NOMO-1 treated with DMSO at 0.1 percent for 48 hours (cell line): ENCODE measurements at regions not wholly inside any gene's neighbourhood (a gene's known extent, or its start where the extent isn't known, plus 50 kb on each side); places are given as distances from the start of the nearest gene placed in this dataset.
A peak's percentile ranks its signal among the peaks of the same experiment; 100 is the strongest.
"Not testable (repeated sequence)": the region's sequence is repeated elsewhere in the genome, so short reads cannot be mapped to it uniquely, and the experiment has no call there.

Source experiments
- DNase-seq: peaks from one replicate; lab custom pipeline; 2025; ENCODE audit not compliant: unreplicated experiment; lab: John Stamatoyannopoulos, UW

DNA sequence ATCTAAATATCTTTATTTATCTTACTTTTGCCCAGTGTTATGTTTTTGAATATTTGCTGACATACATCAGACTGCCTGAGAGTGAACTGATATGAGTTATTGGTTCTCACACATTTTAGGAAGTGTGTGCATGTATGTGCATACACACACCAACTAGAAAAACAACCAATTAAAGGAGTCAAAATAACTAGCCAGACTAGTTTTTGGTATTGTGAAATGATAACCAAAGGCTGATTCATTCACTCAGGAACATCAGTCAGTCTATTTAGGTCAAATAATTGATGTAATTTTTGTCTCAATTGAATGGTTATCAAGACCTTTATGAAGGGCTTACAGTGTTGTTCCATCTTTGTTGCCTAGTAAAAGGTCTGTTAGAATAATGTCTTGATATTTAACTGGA, 369.3 kb upstream of the VRK2 start:
- DNase-seq: no peak

DNA sequence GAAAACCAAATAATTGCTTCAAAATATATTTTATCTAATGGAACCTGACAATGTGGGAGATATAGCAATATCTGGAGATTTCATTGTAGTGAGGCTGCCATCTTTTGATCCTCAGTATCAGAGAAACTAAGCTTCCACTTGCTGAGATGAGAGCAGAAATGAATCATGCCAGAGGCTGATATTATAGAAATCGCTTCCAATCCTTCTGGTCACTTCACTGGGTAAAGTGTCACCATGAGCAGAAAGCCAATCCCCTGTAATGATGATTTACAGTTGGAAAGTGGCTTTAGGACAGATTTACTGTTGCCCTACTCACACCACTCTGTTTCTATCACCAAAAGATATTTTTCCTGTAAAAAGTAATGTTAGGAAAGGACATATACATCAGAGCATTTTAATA, 365.0 kb upstream of the VRK2 start:
- no peak for DNase-seq

DNA sequence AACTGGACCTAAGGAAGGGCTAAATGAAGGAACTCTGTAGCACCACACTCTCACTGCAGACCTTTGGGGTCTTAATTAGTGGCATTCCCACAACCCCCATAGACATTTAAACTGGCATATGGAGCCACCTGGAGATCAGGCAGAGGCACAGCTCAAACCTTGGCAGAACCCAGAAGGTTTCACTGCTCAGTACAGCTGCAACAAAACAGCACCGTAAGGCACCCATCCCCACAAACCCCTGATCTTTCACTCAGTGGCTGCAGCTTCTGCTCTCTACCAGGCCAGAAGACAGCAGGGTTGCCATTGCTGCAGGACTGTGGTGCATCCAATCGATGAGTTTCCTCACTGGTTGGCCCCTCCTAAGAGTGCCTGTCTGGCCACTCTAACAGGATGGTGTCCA, 361.6 kb upstream of the VRK2 start:
- no peak for DNase-seq

DNA sequence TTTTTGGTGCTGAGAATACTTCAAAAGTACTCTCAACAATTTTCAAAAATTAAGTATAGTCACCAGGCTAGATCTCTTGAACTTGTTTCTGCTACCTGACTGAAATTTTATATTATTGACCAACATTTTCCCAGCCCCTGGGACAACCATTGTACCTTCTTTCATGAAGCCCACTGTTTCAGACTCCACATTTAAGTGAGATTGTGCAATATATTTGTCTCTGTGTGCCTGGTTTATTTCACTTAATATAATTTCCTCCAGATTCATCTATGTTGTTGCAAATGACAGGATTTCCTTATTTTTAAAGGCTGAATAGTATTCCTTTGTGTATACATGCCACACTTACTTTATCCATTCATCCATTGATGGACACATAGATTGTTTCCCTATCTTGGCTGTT, 354.2 kb upstream of the VRK2 start:
- no peak for DNase-seq

DNA sequence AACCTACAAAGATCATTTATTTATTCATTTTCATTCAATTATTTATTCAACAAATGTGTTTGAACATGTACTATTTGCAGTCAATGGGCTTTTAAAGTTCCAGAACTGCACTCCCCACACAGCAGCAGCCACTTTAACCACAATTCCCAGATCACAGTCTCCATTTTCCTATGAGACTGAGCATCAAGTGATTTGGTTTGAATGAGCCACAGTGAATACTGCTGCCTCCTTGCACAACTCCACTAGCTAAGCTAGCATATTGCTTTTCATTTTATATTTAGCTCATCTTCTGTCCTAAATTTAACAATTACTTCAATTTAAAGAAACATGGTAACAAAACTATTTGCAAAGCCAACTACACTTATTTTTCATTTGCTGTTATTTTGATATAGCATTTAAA, 353.4 kb upstream of the VRK2 start:
- no peak for DNase-seq

DNA sequence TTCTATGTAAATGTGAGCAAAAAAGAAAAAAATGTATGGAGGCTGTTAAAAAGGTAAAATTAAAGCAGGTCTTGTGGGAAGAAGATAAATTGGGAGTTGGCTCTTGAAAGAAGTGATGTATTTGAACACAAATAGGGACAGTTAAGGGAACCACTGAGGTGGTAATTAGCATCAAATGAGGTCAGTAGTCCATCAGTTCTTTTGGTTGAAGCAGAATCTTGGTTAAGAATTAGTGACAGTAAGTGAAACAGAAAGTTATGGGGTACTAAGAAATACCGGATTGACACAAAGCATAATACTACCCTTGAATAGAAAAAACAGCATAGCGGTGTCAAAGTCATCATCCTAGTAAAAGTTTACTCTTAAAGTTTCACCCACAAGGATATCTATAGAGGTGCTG, 352.6 kb upstream of the VRK2 start:
- DNase-seq: no peak

DNA sequence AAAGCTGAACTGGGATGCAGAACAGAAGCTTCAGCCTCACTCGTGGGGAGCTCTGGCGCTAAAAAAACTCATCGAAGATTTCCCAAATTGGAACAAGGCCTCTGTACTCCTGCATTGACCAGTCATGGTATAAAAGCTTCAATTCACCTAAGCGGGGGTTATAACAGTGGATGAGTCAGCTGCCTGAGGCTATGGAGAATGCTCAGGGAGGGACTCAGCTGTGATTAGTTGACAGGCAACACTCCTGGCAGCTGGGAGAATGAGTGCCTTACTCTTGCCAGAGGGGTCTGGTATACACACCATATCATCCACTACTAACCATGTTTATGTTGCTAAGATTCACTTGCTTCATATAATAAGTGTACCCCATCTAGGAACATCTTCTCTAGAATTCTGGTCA, 350.6 kb upstream of the VRK2 start:
- no peak for DNase-seq

DNA sequence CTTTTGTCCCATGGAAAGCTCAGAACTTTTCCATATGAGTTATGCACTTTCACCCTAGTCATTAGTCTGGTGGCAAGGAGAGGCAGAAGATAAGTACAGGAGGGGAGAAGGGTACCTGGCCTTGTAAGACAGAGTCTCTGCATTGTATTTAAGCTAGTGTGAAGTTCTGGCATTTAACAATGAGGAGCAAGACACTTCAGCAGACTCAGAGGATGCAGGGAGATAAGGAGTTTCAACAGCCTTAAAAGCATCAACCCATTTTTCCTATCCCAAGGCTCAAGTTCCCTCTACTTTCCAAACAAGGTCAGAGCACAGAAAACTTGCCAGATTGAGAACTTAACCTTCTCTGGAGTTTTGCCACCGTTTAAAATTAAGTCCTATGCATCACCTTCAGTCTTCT, 348.2 kb upstream of the VRK2 start:
- DNase-seq: no peak

DNA sequence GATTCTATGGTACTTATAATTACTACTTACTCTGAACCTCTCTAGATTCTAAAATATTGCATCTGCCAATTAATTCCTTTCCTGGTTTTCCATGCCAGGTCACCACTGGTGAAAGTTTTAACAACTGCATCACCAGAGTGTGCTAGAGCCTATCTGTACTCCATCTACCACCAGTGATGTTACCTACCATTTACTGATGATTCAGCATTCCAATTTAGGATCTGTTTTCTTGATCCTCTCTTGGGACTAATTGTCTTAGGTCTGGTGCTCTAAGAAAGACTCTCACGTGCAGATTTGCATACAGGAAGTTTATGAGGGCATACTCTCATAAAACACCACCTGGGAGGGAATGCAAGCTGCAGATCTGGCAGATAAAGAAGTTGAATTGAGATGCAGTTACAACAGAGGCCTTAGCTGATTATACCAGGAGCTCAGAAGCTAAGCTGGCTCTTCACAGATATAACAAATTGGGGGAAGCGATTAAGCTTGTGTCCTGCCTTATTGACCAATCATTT, 347.6 kb upstream of the VRK2 start:
- no peak for DNase-seq

DNA sequence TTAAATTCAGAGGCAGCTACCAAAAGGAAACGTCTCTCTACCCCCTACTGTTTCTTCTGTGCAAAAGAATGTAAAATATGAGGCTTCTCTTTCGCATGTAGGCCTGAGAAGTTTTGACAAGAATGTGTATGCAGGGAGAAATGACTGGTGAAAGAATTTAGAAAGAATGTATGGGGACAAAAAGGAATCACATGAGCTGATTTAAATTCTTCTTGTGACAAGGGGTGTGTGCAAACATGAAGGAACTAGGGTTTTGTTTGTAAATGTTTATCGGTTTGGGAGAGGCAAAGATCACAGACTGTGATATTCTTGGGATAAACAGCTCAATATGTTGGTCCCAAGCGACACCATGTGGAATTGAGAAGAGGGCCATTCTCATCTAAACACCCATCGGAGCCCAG, 345.2 kb upstream of the VRK2 start:
- no peak for DNase-seq

DNA sequence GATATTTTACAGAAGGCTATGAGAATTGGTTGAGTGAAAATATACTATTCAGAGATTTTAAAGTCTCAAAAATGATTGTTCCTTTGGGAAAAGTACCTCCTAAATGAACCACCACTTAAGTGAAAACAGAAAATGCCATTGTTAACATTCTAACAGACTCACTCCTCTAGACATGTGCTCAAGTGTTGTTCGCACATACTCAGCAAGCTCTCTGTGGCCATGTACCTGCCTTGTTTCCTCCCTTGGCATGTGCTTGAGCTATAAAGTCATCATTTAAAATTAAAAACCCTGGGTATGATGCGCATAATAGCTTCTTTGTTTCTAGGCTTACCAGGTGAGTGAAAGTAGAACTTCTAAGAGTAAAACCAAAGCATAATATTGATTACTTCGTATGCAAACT, 343.2 kb upstream of the VRK2 start:
- DNase-seq: no peak

DNA sequence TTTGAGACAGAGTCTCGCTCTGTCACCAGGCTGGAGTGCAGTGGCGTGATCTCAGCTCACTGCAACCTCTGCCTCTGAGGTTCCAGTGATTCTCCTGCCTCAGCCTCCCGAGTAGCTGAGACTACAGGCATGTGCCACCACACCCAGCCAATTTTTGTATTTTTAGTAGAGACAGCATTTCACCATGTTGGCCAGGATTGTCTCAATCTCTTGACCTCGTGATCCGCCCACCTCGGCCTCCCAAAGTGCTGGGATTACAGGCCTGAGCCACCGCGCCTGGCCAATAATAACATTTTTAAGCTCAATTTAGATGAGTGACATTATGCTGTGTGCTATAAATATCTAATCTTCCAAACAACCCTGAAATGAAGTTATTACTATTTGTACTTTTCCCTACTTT, 338.8 kb upstream of the VRK2 start:
- DNase-seq: not testable (repeated sequence)

DNA sequence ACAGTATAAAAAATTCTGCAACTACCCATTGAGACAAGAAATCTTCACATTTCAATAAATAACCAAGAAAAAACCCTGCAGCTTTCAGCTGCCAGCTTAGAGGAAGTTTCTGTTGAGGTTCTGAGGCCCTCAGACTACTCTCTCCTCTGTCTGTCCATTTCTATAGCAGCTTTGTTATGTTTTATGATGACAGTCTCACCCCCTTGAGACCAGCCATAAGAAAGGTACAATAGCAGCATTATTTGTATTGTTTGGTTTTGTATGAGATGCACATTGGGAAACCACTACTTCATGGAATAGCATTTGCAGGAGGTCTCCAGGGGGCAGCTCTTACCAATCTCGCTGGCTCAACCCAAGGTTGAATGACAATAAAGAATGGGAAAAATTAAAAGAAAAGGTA, 334.6 kb upstream of the VRK2 start:
- DNase-seq: no peak

DNA sequence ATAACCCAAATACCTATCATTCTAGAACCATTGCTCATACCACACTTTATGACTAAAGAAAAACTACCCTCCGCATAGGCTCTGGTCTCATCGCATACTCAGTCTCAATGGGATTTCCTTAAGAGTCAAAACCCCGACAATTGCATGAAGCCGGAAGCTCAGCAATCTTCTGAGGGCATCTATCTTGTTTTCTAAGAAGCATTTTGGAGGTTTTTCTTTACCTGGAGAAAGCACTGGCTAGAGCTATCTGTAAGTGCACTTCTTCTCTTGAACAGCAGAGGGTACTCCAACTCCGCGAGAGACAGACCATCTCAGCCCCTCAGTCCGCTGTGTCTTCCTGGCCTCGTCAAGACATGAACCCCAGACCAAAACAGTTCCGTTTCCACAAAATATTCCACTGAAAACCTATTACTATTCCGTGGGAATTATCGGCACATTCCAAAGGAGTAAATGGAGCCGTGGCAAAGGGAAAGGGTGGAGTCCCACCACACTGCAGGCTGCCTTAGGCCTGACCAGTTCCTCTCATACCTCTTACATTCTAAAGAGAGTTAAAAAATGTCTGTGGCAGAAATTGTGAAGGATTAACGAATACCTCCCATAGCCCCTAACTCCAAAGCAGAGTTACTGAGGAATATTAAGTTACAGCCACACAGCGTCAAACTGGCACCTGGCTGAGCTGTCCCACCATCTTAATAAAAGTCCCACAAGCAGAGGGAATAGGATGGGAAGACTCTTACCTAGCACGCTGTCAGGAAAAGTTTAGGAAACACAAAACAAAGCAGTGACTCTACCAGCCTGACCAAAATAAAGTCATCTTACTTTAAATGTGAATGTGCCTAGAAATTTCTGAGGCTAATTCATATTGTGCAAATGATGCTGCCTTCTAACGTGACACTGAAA, 325.6 kb upstream of the VRK2 start:
- peak; percentile 75 for DNase-seq

DNA sequence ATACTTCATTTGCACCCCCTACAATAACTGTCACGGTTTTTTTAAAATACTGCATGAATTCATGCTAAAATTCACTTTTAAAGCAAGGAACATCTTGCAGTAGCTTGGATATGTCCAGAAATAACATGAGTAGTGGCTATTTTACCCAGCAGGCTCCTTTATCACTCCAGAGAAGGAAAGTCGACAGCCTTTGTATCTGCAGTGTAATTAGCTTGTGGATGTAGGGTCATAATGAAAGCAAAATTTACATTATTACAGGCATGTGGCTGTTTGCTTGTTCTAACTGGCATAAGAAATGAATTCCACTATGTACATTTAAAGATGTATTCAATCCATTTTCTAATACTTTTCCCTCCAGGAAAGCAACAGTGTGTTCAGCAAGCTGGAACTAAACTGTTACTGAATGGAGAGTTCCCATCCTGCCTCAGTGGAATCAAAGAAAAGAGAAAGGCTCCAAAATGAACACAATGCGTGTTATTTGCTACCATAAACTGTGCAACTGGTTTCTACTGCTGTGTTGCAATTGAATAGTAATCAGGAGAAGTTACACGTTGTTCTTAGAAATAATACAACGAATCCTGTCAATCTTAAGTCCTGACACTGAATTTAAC, 321.2 kb upstream of the VRK2 start:
- DNase-seq: no peak

DNA sequence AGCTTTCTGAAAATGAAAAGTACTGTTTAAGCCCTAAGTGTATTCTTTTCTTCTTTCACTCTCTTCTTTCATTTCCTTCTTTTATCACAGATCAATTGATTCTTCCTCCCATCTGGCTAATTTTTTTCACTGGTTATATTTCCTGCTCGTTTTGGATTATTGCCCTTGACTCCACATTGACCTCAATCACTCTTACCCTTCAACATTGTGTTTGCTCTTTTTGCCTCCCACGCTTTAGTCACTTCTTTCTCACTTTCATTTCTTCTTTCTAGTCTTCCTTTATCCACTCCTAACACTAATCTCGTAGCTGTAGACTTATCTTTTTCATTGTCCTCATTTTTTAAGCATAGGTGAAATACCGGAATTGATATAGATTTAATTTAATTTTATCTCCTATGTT, 320.3 kb upstream of the VRK2 start:
- no peak for DNase-seq

DNA sequence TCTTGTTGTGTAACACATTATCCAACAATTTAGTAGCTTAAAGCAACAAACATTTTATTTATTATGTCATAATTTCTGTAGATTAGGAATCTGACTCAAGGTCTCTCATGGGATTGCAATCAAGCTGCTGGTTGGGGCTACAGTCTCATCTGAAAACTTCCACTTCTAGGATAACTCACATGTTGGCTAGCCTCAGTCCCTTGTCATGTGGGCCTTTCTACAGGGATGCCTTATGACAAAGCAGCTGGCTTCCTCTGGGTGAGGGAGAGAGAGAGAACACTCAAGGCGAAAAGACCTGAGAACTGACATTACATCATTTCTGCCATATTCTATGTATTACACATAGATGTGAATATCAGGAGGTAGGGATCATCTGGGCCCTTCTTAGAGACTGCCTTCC, 317.9 kb upstream of the VRK2 start:
- no peak for DNase-seq

DNA sequence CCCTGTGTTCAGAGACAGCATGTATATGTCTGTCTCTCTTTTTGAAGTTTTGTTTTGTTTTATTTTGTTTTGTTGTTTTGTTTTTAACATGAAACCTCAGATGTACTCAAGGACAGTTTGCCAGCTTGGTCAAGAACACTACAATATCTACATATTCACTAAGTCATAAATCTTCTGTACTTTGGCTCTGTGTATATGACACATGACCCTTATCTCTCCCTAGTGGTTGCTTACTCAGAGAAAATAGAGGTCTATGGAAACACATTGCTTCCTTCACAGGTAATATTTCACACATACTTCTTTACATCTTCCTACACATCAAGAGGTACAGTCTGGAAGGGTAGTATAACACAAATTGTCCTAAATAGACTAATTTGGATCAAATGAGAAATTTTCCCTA, 312.6 kb upstream of the VRK2 start:
- DNase-seq: no peak

DNA sequence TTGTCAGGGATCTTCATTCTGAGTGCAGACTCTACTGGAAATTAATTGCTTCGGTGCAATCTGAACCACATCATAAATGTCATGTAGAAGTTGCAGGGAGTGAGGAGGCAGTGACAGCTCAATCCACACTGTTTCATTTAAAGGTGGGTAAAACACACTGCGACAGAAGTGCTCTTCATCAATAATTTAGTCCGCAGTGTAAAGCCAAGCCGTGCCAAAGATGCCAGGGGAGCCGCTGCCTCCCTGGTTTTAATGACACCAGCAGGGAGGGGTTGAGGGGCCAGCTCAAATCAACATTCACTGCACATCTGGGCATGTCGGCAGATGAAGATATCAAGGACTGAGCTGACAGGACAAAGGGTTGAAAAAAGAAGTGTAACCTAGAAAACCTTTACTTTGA, 305.7 kb upstream of the VRK2 start:
- no peak for DNase-seq

DNA sequence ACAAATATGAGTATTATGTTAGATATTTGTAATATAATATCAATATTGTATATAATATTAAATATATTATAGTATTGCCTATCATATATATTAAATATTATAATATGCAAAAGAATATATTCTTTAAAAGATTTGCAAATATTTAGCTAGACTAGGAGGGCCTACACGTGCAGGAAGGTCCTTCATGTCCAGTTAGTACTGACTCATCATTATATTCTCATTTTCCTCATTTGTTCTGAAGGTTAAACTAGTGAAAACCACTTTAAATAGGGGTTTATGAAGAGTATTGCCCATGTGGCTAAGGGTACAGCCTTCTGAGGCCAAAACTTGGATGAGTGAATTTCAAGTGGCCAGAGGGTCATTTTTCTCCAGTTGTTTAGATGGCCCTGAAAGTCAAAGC, 293.0 kb upstream of the VRK2 start:
- DNase-seq: no peak

DNA sequence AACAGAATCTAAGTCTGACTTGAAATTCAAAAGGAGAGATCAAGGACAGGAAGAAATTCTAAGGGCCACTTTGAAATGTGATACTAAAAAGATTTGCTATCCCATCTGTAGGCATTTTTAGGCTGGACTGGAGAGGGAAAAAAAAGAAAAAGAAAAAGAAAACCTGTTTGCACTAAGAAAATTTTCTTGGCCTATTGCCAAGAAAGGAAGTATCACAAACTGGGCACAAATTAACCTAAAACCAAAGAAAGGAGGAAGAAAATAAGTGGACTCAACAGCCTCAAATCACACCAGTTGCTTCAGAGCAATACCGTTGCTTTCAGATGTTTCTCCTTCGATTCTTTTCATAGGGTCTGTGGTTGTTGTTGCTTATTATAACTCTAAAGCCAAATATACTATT, 287.9 kb upstream of the VRK2 start:
- DNase-seq: no peak

DNA sequence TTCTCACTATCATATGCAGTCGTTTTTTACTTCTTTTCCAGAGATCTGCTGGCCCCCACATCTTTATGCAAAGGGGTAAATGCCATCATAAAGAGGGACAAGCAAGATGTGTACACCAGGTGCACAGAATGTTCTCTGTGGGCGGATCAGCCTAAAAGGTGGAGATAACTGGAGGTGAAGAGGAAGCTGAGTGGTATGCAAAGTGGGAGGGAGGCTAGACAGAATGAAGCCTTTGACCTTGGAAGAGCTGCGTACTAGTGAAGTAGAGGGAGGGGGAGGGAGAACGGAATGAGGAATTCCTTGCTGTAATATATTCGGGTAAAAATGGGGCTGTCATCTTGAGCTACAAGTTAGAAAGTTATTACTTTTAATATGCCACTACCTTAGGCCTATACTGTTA, 287.5 kb upstream of the VRK2 start:
- no peak for DNase-seq
